ENCODE measurements at regions not wholly inside any gene's neighbourhood (a gene's known extent, or its start where the extent isn't known, plus 50 kb on each side); places are given as distances from the start of the nearest gene placed in this dataset.
"Not testable (repeated sequence)": the region's sequence is repeated elsewhere in the genome, so short reads cannot be mapped to it uniquely, and the experiment has no call there.

- no peak for DNase-seq
Measured at GRCh38 chr18:66440433-66440832, 163.5 kb downstream of the CDH19 start.

- no peak for DNase-seq
Measured at GRCh38 chr18:66439670-66440069, 164.2 kb downstream of the CDH19 start.

- DNase-seq, result no peak
Measured at GRCh38 chr18:66438711-66439536, 165.0 kb downstream of the CDH19 start.

- DNase-seq, result no peak
Measured at GRCh38 chr18:66432636-66433035, 171.3 kb downstream of the CDH19 start.

GRCh38 chr18:66428795-66429194 lies 175.1 kb downstream of the CDH19 start:
- no peak for DNase-seq

- no peak for DNase-seq
Measured at GRCh38 chr18:66419400-66419799, 184.5 kb downstream of the CDH19 start.

GRCh38 chr18:66410692-66411091 lies 193.2 kb downstream of the CDH19 start:
- no peak for DNase-seq

GRCh38 chr18:66395671-66396218 lies 208.1 kb downstream of the CDH19 start:
- DNase-seq, result no peak

- no peak for DNase-seq
Measured at GRCh38 chr18:66393463-66393862, 210.4 kb downstream of the CDH19 start.

- DNase-seq, result no peak
Measured at GRCh38 chr18:66377291-66377690, 226.6 kb downstream of the CDH19 start.

GRCh38 chr18:66375391-66375790 lies 228.5 kb downstream of the CDH19 start:
- DNase-seq, result not testable (repeated sequence)

GRCh38 chr18:66346833-66347588 lies 256.9 kb downstream of the CDH19 start:
- DNase-seq, result no peak

GRCh38 chr18:66344227-66344626 lies 259.7 kb downstream of the CDH19 start:
- DNase-seq, result peak; percentile 90

GRCh38 chr18:66342577-66342976 lies 261.3 kb downstream of the CDH19 start:
- DNase-seq, result no peak

- DNase-seq, result no peak
Measured at GRCh38 chr18:66334534-66334933, 269.4 kb downstream of the CDH19 start.

GRCh38 chr18:66329716-66330115 lies 274.2 kb downstream of the CDH19 start:
- no peak for DNase-seq

GRCh38 chr18:66328296-66328878 lies 275.5 kb downstream of the CDH19 start:
- DNase-seq, result no peak

GRCh38 chr18:66325251-66325650 lies 278.6 kb downstream of the CDH19 start:
- no peak for DNase-seq

GRCh38 chr18:66324616-66325015 lies 279.3 kb downstream of the CDH19 start:
- no peak for DNase-seq

GRCh38 chr18:66317243-66318090 lies 286.4 kb downstream of the CDH19 start:
- DNase-seq, result no peak

- DNase-seq, result no peak
Measured at GRCh38 chr18:66316701-66317100, 287.2 kb downstream of the CDH19 start.

GRCh38 chr18:66300141-66300540 lies 303.7 kb downstream of the CDH19 start:
- DNase-seq, result no peak

GRCh38 chr18:66280470-66280869 lies 323.4 kb downstream of the CDH19 start:
- no peak for DNase-seq

Data from NCI-H1105 (cell line).